ENCODE measurements at regions not wholly inside any gene's neighbourhood (a gene's known extent, or its start where the extent isn't known, plus 50 kb on each side); places are given as distances from the start of the nearest gene placed in this dataset.

- Mint-ChIP-seq H3K27ac (ENCODE audit: unreplicated experiment) (no peak overlapping the region), H3K4me3 (ENCODE audit: unreplicated experiment) (no peak overlapping the region), H3K36me3 (ENCODE audit: low read depth, unreplicated experiment) (no peaks in the 10 kb centered on the region), H3K27me3 (ENCODE audit: unreplicated experiment) (no peaks in the 10 kb centered on the region), H3K4me1 (ENCODE audit: unreplicated experiment) (no peaks in the 10 kb centered on the region), H3K9me3 (ENCODE audit: unreplicated experiment) (peaks cover 6% of the 10 kb centered on the region)
- TF ChIP-seq CTCF (IDR thresholded peaks at IDR 0.05; ENCODE audit: unreplicated experiment) = no peak
- no peak for DNase-seq (ENCODE audit: low spot score)
Observed at GRCh38 chr1:98205291-98206017, 284.6 kb upstream of the DPYD start.

- no peak for TF ChIP-seq CTCF (IDR thresholded peaks at IDR 0.05; ENCODE audit: unreplicated experiment)
- no peak for DNase-seq (ENCODE audit: low spot score)
- Mint-ChIP-seq H3K4me3 (ENCODE audit: unreplicated experiment) (no peak overlapping the region), H3K27ac (ENCODE audit: unreplicated experiment) (no peak overlapping the region), H3K27me3 (ENCODE audit: unreplicated experiment) (no peaks in the 10 kb centered on the region), H3K9me3 (ENCODE audit: unreplicated experiment) (peaks cover 6% of the 10 kb centered on the region), H3K36me3 (ENCODE audit: low read depth, unreplicated experiment) (no peaks in the 10 kb centered on the region), H3K4me1 (ENCODE audit: unreplicated experiment) (no peaks in the 10 kb centered on the region)
Observed at GRCh38 chr1:98203466-98203865, 282.6 kb upstream of the DPYD start.

GRCh38 chr1:98201666-98202081 lies 280.8 kb upstream of the DPYD start:
- no peaks in the 10 kb centered on the region for H3K4me1 Mint-ChIP-seq (ENCODE audit: unreplicated experiment)
- H3K36me3 Mint-ChIP-seq (ENCODE audit: low read depth, unreplicated experiment) = no peaks in the 10 kb centered on the region
- no peak overlapping the region for H3K27ac Mint-ChIP-seq (ENCODE audit: unreplicated experiment)
- H3K27me3 Mint-ChIP-seq (ENCODE audit: unreplicated experiment) = no peaks in the 10 kb centered on the region
- no peak overlapping the region for H3K4me3 Mint-ChIP-seq (ENCODE audit: unreplicated experiment)
- DNase-seq (ENCODE audit: low spot score) = no peak
- TF ChIP-seq CTCF (IDR thresholded peaks at IDR 0.05; ENCODE audit: unreplicated experiment) = no peak
- H3K9me3 Mint-ChIP-seq (ENCODE audit: unreplicated experiment) = peaks cover 6% of the 10 kb centered on the region

- no peak for DNase-seq (ENCODE audit: low spot score)
- H3K27me3 Mint-ChIP-seq (ENCODE audit: unreplicated experiment) = no peaks in the 10 kb centered on the region
Observed at GRCh38 chr1:98197356-98197755, 276.5 kb upstream of the DPYD start.

More at GRCh38 chr1:98197356-98197755, 276.5 kb upstream of the DPYD start:
- no peak overlapping the region for H3K4me3 Mint-ChIP-seq (ENCODE audit: unreplicated experiment)
- TF ChIP-seq CTCF (IDR thresholded peaks at IDR 0.05; ENCODE audit: unreplicated experiment) = no peak
- H3K36me3 Mint-ChIP-seq (ENCODE audit: low read depth, unreplicated experiment) = no peaks in the 10 kb centered on the region
- no peaks in the 10 kb centered on the region for H3K9me3 Mint-ChIP-seq (ENCODE audit: unreplicated experiment)
- H3K4me1 Mint-ChIP-seq (ENCODE audit: unreplicated experiment) = no peaks in the 10 kb centered on the region
- no peak overlapping the region for H3K27ac Mint-ChIP-seq (ENCODE audit: unreplicated experiment)

Measured in endothelial cell (in vitro differentiated cells).